NB4 (cell line): ENCODE measurements at regions not wholly inside any gene's neighbourhood (a gene's known extent, or its start where the extent isn't known, plus 50 kb on each side); places are given as distances from the start of the nearest gene placed in this dataset.

Source experiments
- TF ChIP-seq, protein P1 (sequence below): IDR thresholded peaks from one replicate; pipeline ENCODE4 v1.5.1; 2012; ENCODE audit warnings: low read depth, low read length
- TF ChIP-seq, protein P2 (sequence below): IDR thresholded peaks from 2 replicates; pipeline ENCODE4 v1.6.1; 2011; ENCODE audit warnings: low read depth, low read length

DNA sequence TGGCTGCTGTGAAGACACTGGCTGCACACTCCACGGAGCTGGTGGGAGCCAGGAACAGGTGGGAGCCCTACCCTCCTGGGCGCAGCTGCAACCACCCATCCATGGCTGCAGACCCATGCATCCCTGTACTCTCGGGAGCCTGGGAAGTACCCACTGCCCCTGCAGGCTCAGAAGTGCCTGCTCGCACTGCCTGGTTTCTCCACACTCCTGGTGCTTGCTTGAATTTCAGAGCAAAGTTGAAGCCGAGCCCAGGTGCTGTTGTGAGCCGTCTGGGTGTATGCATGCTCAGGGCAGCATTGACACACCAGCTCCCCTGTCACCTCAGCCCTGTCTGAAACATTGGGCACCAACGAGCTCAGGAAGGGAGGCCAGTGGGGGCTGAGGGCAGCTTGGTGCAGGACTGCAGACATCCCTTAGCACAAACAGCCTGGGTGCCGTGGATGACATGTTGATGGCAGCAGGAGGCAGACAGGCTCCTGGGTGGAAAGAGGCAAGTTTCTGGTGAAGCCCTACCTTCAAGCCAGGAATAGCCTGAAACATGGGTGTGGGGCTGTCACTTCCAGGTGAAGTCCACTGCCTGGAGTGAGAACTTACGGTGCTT lies 585.9 kb downstream of the PCDH18 start:
- TF ChIP-seq, protein P1, sequence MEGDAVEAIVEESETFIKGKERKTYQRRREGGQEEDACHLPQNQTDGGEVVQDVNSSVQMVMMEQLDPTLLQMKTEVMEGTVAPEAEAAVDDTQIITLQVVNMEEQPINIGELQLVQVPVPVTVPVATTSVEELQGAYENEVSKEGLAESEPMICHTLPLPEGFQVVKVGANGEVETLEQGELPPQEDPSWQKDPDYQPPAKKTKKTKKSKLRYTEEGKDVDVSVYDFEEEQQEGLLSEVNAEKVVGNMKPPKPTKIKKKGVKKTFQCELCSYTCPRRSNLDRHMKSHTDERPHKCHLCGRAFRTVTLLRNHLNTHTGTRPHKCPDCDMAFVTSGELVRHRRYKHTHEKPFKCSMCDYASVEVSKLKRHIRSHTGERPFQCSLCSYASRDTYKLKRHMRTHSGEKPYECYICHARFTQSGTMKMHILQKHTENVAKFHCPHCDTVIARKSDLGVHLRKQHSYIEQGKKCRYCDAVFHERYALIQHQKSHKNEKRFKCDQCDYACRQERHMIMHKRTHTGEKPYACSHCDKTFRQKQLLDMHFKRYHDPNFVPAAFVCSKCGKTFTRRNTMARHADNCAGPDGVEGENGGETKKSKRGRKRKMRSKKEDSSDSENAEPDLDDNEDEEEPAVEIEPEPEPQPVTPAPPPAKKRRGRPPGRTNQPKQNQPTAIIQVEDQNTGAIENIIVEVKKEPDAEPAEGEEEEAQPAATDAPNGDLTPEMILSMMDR: no peak
- TF ChIP-seq, protein P2, sequence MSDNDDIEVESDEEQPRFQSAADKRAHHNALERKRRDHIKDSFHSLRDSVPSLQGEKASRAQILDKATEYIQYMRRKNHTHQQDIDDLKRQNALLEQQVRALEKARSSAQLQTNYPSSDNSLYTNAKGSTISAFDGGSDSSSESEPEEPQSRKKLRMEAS: no peak
